Neural cell (in vitro differentiated cells): ENCODE measurements at regions not wholly inside any gene's neighbourhood (a gene's known extent, or its start where the extent isn't known, plus 50 kb on each side); places are given as distances from the start of the nearest gene placed in this dataset.

ENCODE experiments used
- CTCF ChIP-seq: fragments of 450-650 bp; IDR thresholded peaks from 2 replicates; pipeline ENCODE4 v1.5.1; 2014; ENCODE audit warnings: antibody characterized with exemption, mild to moderate bottlenecking, moderate library complexity; ENCODE audit not compliant: poor library complexity, severe bottlenecking
- EP300 ChIP-seq: fragments of 450-650 bp; conservative IDR thresholded peaks from 2 replicates; pipeline ENCODE4 v1.6.1; 2014; ENCODE audit warnings: antibody characterized with exemption, mild to moderate bottlenecking, moderate library complexity; ENCODE audit not compliant: poor library complexity, severe bottlenecking
- EZH2 ChIP-seq: fragments of 200-600, 300-800 bp; shearing (Covaris generic), sonication (generic); IDR thresholded peaks from 2 replicates; pipeline ENCODE4 v1.6.1; 2014; ENCODE audit warnings: antibody characterized with exemption, low read length, borderline replicate concordance, mild to moderate bottlenecking; ENCODE audit not compliant: insufficient read depth, poor library complexity, severe bottlenecking
- MXI1 ChIP-seq: fragments of 450-650 bp; conservative IDR thresholded peaks from 2 replicates; pipeline ENCODE4 v1.6.1; 2014; ENCODE audit warnings: antibody characterized with exemption, mild to moderate bottlenecking; ENCODE audit not compliant: poor library complexity, severe bottlenecking
- RAD21 ChIP-seq: fragments of 450-650 bp; conservative IDR thresholded peaks from 2 replicates; pipeline ENCODE4 v1.6.1; 2014; ENCODE audit warnings: antibody characterized with exemption, mild to moderate bottlenecking, moderate library complexity
- REST ChIP-seq: IDR thresholded peaks from 2 replicates; pipeline ENCODE4 v1.6.1; 2012; ENCODE audit warnings: borderline replicate concordance

GRCh38 chr13:110014719-110015118, 228.3 kb upstream of the IRS2 start:
- TF ChIP-seq CTCF = no peak
- TF ChIP-seq RAD21 = no peak
- no peak for TF ChIP-seq EP300
- no peak for TF ChIP-seq REST
- TF ChIP-seq MXI1 = no peak
- TF ChIP-seq EZH2 = no peak
